ENCODE measurements at regions not wholly inside any gene's neighbourhood (a gene's known extent, or its start where the extent isn't known, plus 50 kb on each side); places are given as distances from the start of the nearest gene placed in this dataset.

DNA sequence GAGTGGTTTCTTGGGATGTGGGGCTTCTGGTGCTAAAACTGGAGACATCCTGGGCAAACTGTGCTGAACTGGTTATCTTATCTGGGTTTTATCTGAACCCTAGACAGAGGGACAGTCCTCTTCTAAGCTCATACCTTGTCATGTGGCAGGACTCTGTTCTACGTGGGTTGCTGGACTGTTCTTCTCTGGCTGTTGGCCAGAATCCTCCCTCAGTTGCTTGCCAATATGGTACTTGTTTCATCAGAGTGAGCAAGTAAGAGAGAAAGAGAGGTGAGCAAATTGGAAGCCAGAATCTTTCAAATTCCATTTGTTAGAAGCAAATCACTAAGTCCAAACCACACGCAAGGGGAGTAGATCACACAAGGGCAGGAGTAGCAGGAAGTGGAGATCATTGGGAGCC lies 291.5 kb upstream of the TBL1XR1 start:
- TF ChIP-seq CTCF (conservative IDR thresholded peaks at IDR 0.05) (no peak), ZFX (IDR thresholded peaks at IDR 0.05) (no peak)

Measured in C4-2B (cell line).